ENCODE measurements at regions not wholly inside any gene's neighbourhood (a gene's known extent, or its start where the extent isn't known, plus 50 kb on each side); places are given as distances from the start of the nearest gene placed in this dataset.

DNA sequence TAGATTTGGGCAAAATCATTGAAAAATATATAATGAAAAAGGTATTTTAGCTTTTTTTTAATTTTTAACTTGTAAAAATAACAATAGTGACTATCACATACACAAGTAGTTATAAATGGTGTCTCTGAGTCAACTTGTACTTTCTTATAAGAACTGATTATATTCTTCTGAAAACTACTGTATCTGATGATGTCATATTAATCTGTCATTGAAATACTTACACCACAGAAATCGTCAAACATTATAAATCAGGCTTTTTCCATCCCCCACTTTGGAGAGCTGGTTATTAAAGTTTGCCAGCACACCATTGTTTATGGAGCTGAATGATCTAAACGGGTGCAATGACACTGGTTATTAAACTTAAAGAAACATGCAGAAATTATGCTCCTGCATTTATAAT, 1259.6 kb upstream of the CNTN5 start:
- H4K8ac ChIP-seq (replicated peaks; ENCODE audit: insufficient read length, low read depth, low read length) = no peak overlapping the region
- no peak overlapping the region for H4K5ac ChIP-seq (ENCODE audit: insufficient read length, low read depth, low read length)
- H2BK120ac ChIP-seq (ENCODE audit: low read depth, low read length, poor library complexity, severe bottlenecking) = no peak overlapping the region
- Mint-ChIP-seq H3K36me3 (ENCODE audit: insufficient read depth in 1 of 3, low read depth in 3 of 3) (peaks cover 0 to 5% (median 2%) of the 10 kb centered on the region in 3 experiments; a peak in 4 of 7 replicates), H3K4me3 (no peak overlapping the region), H3K4me1 (peaks cover 10% of the 10 kb centered on the region in 2 experiments), H3K27me3 (ENCODE audit: low read depth) (no peaks in the 10 kb centered on the region), H3K27ac (no peak overlapping the region), H3K9me3 (peaks cover 5% of the 10 kb centered on the region in 2 experiments)
- no peak overlapping the region for H3K27ac ChIP-seq (ENCODE audit: insufficient read length, low read depth, low read length)
- no peak overlapping the region for H2BK20ac ChIP-seq (ENCODE audit: low read depth, low read length, poor library complexity, severe bottlenecking)
- H3K27me3 ChIP-seq (ENCODE audit: insufficient read depth, low read length) = no peaks in the 10 kb centered on the region
- no peak overlapping the region for H3K56ac ChIP-seq (ENCODE audit: insufficient read length, low read depth, low read length)
- no peak overlapping the region for H3K4ac ChIP-seq (ENCODE audit: low read depth, low read length)
- H2BK5ac ChIP-seq (ENCODE audit: insufficient read length, low read length) = no peak overlapping the region
- no peaks in the 10 kb centered on the region for H3K23me2 ChIP-seq (ENCODE audit: insufficient read length, low read depth, low read length, poor library complexity, severe bottlenecking)
- no peaks in the 10 kb centered on the region for H4K20me1 ChIP-seq (ENCODE audit: control insufficient read depth, insufficient read depth, insufficient read length)
- DNase-seq = no peak
- H3K79me2 ChIP-seq (ENCODE audit: insufficient read depth, low read length) = no peaks in the 10 kb centered on the region
- H3K18ac ChIP-seq (ENCODE audit: insufficient read length, low read depth, low read length) = no peak overlapping the region
- H3K79me1 ChIP-seq (ENCODE audit: insufficient read depth, low read depth, low read length, poor library complexity, severe bottlenecking) = no peaks in the 10 kb centered on the region
- H3K9ac ChIP-seq (ENCODE audit: extremely low read depth, insufficient read length, low read length) = no peak overlapping the region
- no CpG with 5 or more reads among the region's 2 CpGs for WGBS (ENCODE audit: extremely low coverage, insufficient read length, low lambda C conversion rate)
- no peak overlapping the region for H4K91ac ChIP-seq (ENCODE audit: insufficient read length, low read depth, low read length)
- no peaks in the 10 kb centered on the region for H3K9me3 ChIP-seq (ENCODE audit: control insufficient read depth, low read depth, low read length)
- H2AFZ ChIP-seq (ENCODE audit: low read length) = no peak overlapping the region
- H3T11ph ChIP-seq (ENCODE audit: low read length) = no peak overlapping the region
- H2AK5ac ChIP-seq (ENCODE audit: insufficient read length, low read length) = no peak overlapping the region
- H3K4me2 ChIP-seq (ENCODE audit: insufficient read depth, insufficient read length, low read length) = no peak overlapping the region
- H3K4me1 ChIP-seq (ENCODE audit: insufficient read depth, low read length) = no peaks in the 10 kb centered on the region
- no peak overlapping the region for H2BK15ac ChIP-seq (ENCODE audit: low read depth, low read length)
- no peak overlapping the region for H3K14ac ChIP-seq (ENCODE audit: insufficient read depth, low read length)
- H2BK12ac ChIP-seq (ENCODE audit: insufficient read length, low read depth, low read length) = no peak overlapping the region
- H3K23ac ChIP-seq (ENCODE audit: insufficient read length, low read depth, low read length) = no peak overlapping the region
- TF ChIP-seq, protein P1, sequence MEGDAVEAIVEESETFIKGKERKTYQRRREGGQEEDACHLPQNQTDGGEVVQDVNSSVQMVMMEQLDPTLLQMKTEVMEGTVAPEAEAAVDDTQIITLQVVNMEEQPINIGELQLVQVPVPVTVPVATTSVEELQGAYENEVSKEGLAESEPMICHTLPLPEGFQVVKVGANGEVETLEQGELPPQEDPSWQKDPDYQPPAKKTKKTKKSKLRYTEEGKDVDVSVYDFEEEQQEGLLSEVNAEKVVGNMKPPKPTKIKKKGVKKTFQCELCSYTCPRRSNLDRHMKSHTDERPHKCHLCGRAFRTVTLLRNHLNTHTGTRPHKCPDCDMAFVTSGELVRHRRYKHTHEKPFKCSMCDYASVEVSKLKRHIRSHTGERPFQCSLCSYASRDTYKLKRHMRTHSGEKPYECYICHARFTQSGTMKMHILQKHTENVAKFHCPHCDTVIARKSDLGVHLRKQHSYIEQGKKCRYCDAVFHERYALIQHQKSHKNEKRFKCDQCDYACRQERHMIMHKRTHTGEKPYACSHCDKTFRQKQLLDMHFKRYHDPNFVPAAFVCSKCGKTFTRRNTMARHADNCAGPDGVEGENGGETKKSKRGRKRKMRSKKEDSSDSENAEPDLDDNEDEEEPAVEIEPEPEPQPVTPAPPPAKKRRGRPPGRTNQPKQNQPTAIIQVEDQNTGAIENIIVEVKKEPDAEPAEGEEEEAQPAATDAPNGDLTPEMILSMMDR (conservative IDR thresholded peaks at IDR 0.05) = no peak
